ENCODE measurements at regions not wholly inside any gene's neighbourhood (a gene's known extent, or its start where the extent isn't known, plus 50 kb on each side); places are given as distances from the start of the nearest gene placed in this dataset.
"Not testable (repeated sequence)": the region's sequence is repeated elsewhere in the genome, so short reads cannot be mapped to it uniquely, and the experiment has no call there.

DNA sequence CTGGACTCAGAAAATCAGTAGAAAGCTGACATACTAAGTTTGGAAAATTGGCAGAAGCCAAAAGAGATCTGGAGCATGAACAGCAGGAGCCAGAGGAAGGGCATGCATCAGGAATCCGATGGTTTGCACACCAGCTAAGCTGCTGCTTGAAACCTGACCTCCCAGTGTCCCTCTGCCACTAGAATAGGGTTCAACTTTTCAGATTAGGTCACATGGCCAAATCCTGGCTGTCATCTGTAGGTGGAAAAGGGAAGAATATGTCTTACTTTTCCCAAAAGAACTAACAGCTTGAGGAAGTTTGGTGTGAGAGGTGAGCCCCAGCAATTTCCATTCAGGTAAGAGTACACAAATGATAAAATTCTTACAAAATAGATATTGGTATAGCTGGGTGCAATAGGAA lies 732.6 kb downstream of the RERGL start:
- DNase-seq = no peak

DNA sequence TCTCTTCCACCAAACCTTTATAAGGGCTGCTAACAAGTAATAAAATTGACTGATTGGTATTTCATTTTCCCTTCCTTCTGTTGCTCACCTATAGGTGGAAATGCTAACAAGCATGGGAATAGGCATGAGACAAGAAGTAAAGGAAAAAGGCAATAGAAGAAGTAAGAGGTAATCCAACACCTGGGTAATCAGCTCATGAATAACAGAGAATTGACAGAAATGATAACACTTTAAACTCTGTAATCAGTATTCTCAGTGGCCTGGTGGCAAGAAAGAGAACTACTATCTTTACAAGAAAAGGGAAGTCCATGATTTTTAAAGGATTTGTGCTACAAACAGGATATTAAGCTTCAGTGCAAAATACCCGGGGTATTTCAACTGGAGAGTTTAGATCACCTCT lies 737.8 kb downstream of the RERGL start:
- no peak for DNase-seq

DNA sequence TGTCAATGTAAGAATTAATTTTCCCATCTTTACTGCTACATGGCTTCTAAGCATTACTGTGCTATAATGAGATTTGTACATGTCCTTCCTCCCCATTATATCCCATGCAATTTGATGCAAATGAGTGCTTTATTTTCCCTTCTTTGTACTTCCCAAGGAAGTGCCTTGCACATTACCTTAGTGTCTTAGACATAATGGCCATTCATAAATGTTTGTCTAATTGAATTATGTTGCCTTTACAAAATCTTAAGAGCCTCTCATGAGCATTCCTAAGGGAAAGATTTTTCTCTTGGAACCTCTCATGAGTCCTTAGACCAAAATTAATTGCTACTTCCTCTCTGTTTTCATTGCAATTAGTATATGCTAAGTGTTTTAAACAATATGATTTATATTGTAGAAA lies 741.7 kb downstream of the RERGL start:
- DNase-seq = no peak

DNA sequence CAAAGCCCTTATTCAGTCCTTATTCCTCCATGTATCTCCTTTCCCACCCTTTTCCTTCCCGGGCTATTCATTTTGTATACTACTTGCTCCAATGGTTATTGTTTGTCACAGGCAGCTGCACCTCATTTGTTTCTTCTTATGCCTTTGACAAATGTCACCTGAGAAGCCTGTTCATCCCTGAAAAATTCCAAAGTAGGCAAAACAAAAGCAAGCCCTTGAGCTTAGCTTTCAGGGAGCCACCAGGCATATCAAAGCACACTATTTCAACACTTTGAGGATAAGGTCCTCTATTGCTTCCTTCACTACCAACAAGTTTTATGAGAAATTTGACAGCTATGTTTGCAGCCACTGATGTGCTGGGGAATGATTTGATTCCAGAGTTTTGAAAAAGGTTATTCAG lies 738.7 kb upstream of the LMO3 start:
- no peak for DNase-seq

DNA sequence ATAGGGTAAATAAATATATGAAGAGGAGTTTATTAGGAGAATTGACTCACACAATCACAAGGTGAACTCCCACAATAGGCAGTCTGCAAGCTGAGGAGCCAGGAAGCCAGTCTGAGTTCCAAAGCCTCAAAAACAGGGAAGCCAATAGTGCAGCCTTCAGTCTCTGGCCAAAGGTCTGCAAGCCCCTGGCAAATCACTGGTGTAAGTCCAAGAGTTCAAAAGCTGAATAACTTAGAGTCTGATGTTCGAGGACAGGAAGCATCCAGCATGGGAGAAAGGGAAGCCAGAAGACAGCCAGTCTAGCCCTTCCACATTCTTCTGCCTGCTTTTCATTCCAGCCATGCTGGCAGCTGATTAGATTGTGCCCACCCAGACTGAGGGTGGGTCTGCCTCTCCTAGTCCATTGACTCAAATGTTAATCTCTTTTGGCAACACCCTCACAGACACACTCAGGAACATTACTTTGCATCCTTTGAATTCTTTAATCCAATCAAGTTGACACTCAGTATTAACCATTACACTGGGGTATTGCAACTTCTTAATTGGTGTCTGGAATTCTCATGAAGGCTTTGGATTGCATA lies 736.5 kb upstream of the LMO3 start:
- DNase-seq = no peak

DNA sequence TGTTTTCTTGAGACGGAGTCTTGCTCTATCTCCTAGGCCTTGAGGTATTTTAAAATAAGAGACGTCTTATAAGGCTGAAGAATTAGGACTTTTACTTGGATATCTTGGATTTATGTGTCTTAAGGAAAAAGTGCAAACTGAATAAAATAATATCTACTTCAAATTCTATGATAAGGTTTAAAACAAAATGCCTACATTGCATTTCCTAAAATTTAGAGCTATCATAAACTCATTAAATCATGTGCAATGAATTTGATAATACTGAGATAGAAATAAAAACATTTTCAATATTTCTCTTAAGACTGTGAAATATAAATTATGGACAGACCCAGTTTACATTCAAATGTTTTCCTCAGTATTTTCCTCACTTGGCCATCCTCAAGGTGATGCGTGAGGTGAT lies 729.5 kb upstream of the LMO3 start:
- no peak for DNase-seq

DNA sequence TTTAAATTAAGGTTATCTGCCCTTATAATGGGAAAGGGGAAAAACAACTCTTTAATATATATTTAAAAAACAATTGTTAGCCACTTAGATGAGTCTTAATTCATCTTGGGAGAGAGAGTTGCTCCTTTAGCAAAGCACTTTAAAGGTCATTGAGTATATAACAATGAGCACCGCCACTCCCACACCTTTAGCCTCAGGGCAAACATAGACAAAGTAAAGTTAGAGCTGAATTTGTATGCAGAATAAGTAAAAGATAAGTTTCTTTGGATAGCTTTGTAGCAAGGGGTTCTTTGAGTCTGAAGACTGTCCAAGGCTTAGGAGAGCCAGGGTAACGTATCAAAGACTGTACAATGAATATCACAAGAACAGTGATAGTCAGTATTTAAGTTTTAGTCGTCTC lies 728.8 kb upstream of the LMO3 start:
- DNase-seq = no peak

DNA sequence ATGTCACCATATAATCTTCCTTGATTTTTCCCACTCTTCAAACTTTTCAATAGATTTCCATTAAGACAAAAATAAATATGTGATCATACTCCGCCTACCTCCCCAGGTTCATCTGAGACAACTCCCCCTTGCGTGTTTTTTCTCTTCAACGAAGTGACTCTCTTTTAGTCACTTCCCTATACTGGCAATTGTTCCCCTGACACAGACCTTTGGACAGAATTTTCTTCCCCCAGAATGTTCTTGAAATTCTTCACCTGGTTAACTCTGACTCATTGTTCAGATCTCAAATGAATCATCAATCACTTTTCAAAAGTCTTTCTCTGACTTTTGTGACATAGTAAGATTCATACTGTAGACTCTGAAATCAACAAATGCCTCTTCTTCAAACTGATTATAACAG lies 727.3 kb upstream of the LMO3 start:
- DNase-seq = no peak

DNA sequence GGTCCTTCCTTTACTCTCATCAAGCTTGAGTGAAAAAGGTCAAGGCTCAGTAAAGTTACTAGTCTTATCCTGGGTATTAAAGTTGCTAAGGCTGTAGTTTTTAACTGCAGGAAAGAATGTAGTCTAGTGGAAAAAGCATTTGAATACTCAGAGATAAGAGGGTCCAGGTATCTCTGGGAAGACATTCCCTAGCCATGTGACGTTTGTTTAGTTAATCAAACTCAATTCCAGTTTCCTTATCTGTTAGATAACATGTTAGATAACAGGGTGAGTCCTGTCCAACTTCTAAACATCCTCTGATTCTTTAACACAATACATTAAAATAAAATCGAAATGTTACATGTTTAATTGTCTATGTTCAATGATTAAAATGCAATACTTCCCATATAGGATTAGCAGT lies 720.7 kb upstream of the LMO3 start:
- DNase-seq = no peak

DNA sequence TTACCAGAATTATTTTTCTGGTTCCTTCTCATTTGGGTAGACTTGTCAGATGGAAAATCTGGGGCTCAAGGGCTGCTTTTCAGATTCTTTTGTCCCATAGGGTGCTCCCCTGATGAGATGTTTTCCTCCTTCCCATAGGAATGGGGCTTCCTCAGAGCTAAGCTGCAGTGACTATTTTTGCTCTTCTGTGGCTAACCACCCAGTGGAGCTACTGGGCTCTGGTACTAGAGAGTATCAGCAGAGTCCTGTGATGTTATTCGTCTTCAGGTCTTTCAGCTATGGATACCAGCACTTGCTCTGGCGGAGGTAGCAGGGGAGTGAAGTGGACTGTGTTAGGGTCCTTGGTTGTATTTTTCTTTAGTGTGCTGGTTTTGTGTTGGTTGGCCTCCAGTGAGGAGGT lies 716.1 kb upstream of the LMO3 start:
- no peak for DNase-seq

DNA sequence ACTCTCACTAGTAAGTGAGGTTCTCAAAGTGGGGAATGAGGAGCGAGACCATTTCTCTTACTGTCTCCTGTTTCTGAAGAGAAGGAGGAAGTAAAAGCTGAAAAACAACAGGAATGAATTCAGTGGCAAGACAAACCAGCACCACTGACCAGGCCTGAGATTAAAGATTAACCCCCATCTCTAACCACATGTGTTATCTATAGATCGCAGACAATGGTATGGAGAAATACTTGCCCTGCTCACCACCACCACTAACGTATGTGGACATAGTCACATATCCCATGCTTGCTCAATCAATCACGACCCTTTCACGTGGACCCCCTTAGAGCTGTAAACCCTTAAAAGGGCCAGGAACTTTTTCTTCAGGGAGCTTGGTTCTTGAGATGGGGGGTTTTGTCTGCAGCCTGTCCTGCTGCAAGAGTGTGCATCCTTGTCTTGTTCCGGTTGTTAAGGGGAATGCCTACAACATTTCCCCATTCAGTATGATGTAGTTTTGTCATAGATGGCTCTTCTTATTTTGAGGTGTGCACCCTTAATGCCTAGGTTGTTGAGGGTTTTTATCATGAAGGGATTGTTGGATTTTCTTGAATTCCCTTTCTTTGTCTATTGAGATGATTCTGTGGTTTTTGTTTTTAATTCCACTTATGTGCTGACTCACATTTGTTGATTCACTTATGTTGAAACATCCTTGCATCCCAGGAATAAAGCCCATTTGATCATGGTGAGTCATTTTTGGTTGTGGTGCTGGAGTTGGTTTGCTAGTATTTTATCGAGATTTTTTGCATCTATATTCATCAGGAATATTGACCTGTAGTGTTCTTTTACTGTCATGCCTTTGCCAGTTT lies 698.8 kb upstream of the LMO3 start:
- DNase-seq = no peak

DNA sequence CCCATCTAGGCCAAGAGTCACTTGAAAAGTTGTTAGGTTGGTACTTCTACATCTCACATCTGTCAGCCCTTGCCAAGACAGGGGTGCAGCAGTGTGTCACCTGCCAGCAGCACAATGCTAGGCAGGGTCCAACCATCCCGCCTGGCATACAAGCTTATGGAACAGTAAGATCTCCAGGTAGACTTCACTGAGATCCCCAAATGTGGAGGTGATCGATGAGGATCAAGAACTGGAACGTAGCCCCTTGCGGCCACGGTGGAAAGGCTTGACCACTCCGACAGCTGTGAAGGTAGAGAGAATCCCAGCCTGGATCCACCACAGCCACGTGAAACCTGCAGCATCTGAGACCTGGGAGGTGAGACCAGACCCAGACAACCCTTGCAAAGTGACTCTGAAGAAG lies 696.0 kb upstream of the LMO3 start:
- no peak for DNase-seq

DNA sequence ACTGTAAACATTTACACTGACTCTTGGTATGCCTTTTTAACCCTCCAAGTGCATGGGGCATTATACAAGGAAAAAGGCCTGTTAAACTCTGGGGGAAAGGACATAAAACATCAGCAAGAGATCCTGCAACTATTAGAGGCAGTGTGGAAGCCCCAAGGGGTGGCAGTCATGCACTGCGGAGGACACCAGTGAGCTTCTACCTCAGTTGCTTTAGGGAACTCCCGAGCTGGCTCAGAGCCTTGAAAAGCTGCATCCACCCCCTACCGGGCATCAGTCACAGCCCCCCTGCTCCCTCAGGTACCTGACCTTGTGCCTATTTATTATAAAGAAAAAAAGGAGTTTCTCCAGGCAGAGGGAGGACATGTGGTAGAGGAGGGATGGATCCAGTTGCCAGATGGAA lies 695.6 kb upstream of the LMO3 start:
- no peak for DNase-seq

DNA sequence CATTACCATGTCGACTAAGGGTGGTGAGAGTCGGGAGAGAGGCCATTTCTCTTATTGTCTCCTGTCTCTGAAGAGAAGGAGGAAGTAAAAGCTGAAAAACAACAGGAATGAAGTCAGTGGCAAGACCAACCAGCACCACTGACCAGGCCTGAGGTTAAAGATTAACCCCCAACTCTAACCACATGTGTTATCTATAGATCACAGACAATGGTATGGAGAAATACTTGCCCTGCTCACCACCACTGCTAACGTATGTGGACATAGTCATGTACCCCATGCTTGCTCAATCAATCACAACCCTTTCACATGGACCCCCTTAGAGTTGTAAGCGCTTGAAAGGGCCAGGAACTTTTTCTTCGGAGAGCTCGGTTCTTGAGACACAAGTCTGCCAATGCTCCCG lies 690.9 kb upstream of the LMO3 start:
- DNase-seq = no peak

DNA sequence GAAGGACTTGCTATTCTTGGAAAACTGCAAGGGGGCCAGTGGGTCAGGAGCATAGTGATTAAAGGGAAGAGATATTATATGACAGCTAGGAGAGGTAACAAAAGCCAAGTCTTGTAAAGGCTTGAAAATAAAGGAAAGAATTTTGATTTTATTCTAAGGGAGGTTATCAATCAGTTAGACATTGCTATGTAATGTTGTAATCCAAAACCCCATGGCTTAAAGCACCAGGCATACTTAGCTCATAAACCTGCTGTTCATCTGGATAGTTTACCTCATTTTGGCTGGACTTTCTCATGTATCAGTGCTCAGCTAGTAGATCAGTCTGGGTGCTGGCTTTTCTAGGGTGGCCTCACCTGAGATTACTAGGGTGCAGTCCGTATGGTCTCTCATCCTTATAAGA lies 680.9 kb upstream of the LMO3 start:
- no peak for DNase-seq

DNA sequence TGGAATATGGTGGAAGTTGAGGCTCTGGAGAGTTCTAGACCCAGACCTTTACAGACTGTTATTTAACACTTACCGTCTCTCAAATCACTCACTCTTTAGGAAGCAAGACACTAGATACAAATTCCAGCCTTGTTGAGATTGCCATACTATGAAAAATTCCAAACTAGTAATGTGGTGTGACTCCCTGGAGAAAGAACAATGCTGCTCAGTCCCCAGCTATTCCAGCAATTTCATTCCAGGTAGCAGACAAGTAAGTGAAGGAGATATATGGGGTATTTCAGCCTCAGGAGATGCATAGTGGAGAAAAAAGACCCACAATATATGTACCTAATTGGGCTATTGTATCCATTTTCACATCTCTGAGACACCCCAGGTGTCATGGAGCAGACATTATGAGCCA lies 678.9 kb upstream of the LMO3 start:
- DNase-seq = no peak

DNA sequence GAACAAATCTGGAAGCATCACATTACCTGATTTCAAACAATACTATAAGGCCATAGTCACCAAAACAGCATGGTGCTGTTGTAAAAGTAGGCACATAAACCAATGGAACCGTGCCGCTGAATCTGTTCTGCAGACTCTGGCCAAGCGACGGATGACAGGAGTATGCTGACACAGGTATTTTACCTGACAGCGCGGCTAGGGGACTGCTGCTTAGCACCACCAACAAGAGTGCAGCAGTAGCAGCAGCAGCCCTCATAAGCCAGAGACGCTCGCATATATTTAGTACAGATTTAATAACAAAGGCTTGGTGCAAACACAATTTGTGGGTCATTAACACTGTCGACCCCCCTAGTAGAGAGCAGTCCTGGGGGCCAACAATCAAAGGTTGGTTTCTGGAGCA lies 677.6 kb upstream of the LMO3 start:
- no peak for DNase-seq

DNA sequence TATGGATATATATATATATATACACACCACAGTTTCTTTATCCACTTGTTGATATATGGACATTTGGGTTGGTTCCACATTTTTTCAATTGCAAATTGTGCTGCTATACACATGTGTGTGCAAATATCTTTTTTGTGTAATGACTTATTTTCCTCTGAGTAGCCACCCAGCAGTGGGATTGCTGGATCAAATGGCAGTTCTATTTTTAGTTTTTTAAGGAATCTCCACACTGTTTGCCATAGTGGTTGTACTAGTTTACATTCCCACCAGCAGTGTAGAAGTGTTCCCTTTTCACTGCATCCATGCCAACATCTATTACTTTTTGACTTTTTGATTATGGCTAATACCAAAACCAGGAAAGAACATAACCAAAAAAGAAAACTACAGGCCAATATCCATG lies 676.2 kb upstream of the LMO3 start:
- not testable (repeated sequence) for DNase-seq

DNA sequence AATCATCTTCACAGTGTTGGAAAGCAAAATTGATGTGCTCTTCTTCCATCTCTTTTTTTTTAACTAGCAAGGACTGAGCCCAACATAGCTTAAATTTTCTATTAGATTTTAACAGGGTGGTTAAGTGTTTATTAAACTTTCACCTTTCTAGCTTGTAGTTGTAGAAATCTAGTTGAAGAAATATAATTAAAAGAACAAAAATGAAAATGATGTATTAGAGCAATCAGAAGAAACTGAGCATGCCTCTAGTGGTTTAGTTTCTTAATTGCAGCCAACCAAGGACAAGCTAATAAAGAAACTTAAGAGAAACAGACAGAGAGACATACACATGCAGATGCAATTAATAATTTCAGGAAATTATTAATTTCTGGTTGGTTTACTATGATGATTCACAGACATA lies 673.0 kb upstream of the LMO3 start:
- DNase-seq = no peak

DNA sequence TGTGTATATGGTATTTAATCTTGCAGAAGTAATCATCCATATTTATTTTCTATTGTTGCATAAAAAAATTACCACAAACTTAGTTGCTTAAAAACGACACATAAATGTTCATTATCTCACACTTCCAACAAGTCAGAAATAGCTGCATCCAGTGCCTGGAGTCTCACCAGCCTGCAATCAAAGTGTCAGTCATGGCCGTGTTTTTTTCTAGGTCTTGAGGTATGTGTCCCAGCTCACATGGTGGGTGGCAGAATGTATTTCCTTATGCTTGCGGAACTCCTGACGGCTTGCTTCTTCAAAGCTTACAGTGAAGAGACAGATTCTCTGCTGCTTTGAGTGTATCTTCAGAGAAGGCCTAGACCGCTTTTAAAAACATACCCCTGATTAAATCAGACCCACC lies 670.2 kb upstream of the LMO3 start:
- no peak for DNase-seq

DNA sequence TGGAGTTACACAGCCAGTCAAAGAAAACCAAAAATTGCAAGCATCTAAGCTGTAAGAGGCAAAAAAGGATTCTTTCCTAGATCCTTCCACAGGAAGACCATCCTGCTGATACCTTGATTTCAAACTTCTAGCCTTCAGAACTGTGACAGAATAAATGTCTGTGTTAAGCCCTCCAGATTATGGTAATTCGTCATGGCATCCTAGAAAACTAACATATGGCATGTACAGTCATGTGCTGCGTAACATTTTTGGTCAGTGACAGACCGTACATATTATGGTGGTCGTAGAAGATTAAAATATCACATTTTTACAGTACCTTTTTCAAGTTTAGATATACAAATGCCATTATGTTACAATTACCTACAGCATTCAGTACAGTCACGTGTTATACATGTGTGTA lies 660.9 kb upstream of the LMO3 start:
- DNase-seq = no peak

DNA sequence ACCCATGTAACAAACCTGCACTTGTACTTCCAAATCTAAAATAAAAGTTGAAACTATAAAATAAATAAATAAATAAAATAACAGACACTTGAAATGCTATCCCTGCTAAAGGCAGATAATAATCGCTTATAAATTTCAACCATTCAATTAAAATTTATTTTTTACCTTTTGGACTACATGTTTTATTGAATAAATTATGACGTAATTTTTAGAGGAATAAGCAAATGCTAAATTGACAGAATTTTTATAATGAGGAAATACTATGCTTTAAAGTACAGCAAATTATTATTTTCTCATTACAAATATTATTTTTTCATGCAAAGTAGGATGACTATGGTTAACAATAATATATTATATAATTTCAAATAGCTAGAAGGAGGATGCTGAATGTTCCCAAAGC lies 658.6 kb upstream of the LMO3 start:
- DNase-seq = no peak

DNA sequence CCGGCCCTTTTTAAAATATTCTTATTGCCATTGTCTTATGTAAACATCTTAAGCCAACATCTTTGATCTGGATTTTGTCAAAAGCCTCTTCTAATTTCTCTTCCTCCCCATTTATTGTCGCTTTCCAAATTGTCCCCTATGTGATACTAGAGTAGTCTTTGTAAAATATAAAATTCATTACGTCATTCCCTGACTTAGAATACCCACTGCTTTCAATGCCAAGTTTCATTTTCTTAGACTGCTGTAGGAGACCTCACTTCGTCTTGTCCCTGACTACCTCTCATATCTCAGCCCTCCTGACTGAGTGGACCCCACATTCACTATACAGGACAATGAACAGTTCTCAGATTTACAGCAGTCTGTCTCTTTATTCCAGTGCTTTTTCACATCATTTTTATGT lies 633.9 kb upstream of the LMO3 start:
- DNase-seq = no peak

DNA sequence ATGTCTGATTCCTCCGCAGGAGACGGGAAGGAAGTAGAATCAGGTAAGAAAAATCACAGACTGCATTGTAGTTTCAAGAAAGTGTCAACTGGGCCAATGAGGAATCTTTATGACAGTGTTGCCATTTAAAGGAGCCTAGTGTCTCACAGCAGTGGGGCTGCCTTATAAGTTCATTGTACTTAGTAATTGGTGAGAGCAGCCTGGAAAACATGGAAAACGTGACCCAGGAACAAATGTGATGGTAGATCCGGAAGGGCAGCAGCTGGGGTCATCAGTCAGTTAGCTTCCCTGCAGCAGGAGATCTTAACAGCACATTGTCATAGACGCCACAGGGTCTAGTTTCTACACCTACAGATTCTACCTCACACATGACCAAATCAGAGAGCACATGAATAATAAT lies 630.0 kb upstream of the LMO3 start:
- DNase-seq = no peak

Data from right lung (tissue), 2 donors.